ENCODE measurements at regions not wholly inside any gene's neighbourhood (a gene's known extent, or its start where the extent isn't known, plus 50 kb on each side); places are given as distances from the start of the nearest gene placed in this dataset.
"Not testable (repeated sequence)": the region's sequence is repeated elsewhere in the genome, so short reads cannot be mapped to it uniquely, and the experiment has no call there.

GRCh38 chr5:18395126-18396110, 761.2 kb downstream of the TAF11L14 start:
- no peaks in the 10 kb centered on the region for H3K36me3 Mint-ChIP-seq (ENCODE audit: low read depth)
- H3K27me3 Mint-ChIP-seq, result no peaks in the 10 kb centered on the region
- no peaks in the 10 kb centered on the region for H3K9me3 Mint-ChIP-seq

GRCh38 chr5:18397371-18397770, 763.1 kb downstream of the TAF11L14 start:
- Mint-ChIP-seq H3K9me3 (no peaks in the 10 kb centered on the region), H3K4me1 (ENCODE audit: low read depth) (no peaks in the 10 kb centered on the region), H3K36me3 (ENCODE audit: low read depth) (no peaks in the 10 kb centered on the region), H3K27me3 (no peaks in the 10 kb centered on the region), H3K27ac (no peak overlapping the region), H3K4me3 (no peak overlapping the region)
- DNase-seq, result no peak

More at GRCh38 chr5:18395126-18396110, 761.2 kb downstream of the TAF11L14 start:
- DNase-seq, result no peak
- Mint-ChIP-seq H3K4me3 (no peak overlapping the region), H3K4me1 (ENCODE audit: low read depth) (no peaks in the 10 kb centered on the region), H3K27ac (no peak overlapping the region)

- Mint-ChIP-seq H3K4me3 (no peak overlapping the region), H3K9me3 (no peaks in the 10 kb centered on the region), H3K4me1 (ENCODE audit: low read depth) (no peaks in the 10 kb centered on the region), H3K27me3 (no peaks in the 10 kb centered on the region), H3K36me3 (ENCODE audit: low read depth) (no peaks in the 10 kb centered on the region), H3K27ac (no peak overlapping the region)
- no peak for DNase-seq
Measured at GRCh38 chr5:18397891-18398290, 763.6 kb downstream of the TAF11L14 start.

GRCh38 chr5:18399461-18400327, 765.4 kb downstream of the TAF11L14 start:
- H3K4me3 Mint-ChIP-seq; H3K9me3 Mint-ChIP-seq; H3K36me3 Mint-ChIP-seq (ENCODE audit: low read depth); H3K27me3 Mint-ChIP-seq; H3K4me1 Mint-ChIP-seq (ENCODE audit: low read depth); H3K27ac Mint-ChIP-seq; DNase-seq: not testable (repeated sequence)

GRCh38 chr5:18403141-18403540, 768.9 kb downstream of the TAF11L14 start:
- Mint-ChIP-seq H3K27me3 (no peaks in the 10 kb centered on the region), H3K4me1 (ENCODE audit: low read depth) (no peaks in the 10 kb centered on the region), H3K4me3 (no peak overlapping the region), H3K27ac (no peak overlapping the region), H3K9me3 (peaks cover 2% of the 10 kb centered on the region), H3K36me3 (ENCODE audit: low read depth) (no peaks in the 10 kb centered on the region)
- DNase-seq, result no peak

- no peaks in the 10 kb centered on the region for H3K36me3 Mint-ChIP-seq (ENCODE audit: low read depth)
- no peak overlapping the region for H3K27ac Mint-ChIP-seq
- H3K4me3 Mint-ChIP-seq, result no peak overlapping the region
- H3K9me3 Mint-ChIP-seq, result peaks cover 2% of the 10 kb centered on the region
- DNase-seq, result no peak
- H3K27me3 Mint-ChIP-seq, result no peaks in the 10 kb centered on the region
- no peaks in the 10 kb centered on the region for H3K4me1 Mint-ChIP-seq (ENCODE audit: low read depth)
Measured at GRCh38 chr5:18403941-18404438, 769.7 kb downstream of the TAF11L14 start.

GRCh38 chr5:18420711-18421110, 786.5 kb downstream of the TAF11L14 start:
- Mint-ChIP-seq H3K27me3 (no peaks in the 10 kb centered on the region), H3K4me1 (ENCODE audit: low read depth) (no peaks in the 10 kb centered on the region), H3K36me3 (ENCODE audit: low read depth) (no peaks in the 10 kb centered on the region), H3K27ac (no peak overlapping the region), H3K4me3 (no peak overlapping the region), H3K9me3 (peaks cover 7% of the 10 kb centered on the region)
- DNase-seq, result no peak

- Mint-ChIP-seq H3K9me3 (no peaks in the 10 kb centered on the region), H3K4me1 (ENCODE audit: low read depth) (no peaks in the 10 kb centered on the region), H3K27me3 (no peaks in the 10 kb centered on the region), H3K27ac (no peak overlapping the region), H3K4me3 (no peak overlapping the region), H3K36me3 (ENCODE audit: low read depth) (no peaks in the 10 kb centered on the region)
- no peak for DNase-seq
Measured at GRCh38 chr5:18433336-18433735, 799.1 kb downstream of the TAF11L14 start.

- H3K4me3 Mint-ChIP-seq, result no peak overlapping the region
- H3K27ac Mint-ChIP-seq, result no peak overlapping the region
- H3K27me3 Mint-ChIP-seq, result no peaks in the 10 kb centered on the region
- H3K4me1 Mint-ChIP-seq (ENCODE audit: low read depth), result no peaks in the 10 kb centered on the region
- H3K9me3 Mint-ChIP-seq, result no peaks in the 10 kb centered on the region
- no peaks in the 10 kb centered on the region for H3K36me3 Mint-ChIP-seq (ENCODE audit: low read depth)
- DNase-seq, result no peak
Measured at GRCh38 chr5:18438126-18438525, 803.9 kb downstream of the TAF11L14 start.

GRCh38 chr5:18455521-18455920, 821.3 kb downstream of the TAF11L14 start:
- DNase-seq, result no peak
- H3K36me3 Mint-ChIP-seq (ENCODE audit: low read depth), result no peaks in the 10 kb centered on the region
- H3K27me3 Mint-ChIP-seq, result no peaks in the 10 kb centered on the region
- H3K27ac Mint-ChIP-seq, result no peak overlapping the region
- H3K4me3 Mint-ChIP-seq, result no peak overlapping the region
- H3K4me1 Mint-ChIP-seq (ENCODE audit: low read depth), result no peaks in the 10 kb centered on the region
- H3K9me3 Mint-ChIP-seq, result peaks cover 3% of the 10 kb centered on the region

GRCh38 chr5:18457255-18457654, 823.0 kb downstream of the TAF11L14 start:
- Mint-ChIP-seq H3K27ac (no peak overlapping the region), H3K36me3 (ENCODE audit: low read depth) (no peaks in the 10 kb centered on the region), H3K4me1 (ENCODE audit: low read depth) (no peaks in the 10 kb centered on the region), H3K27me3 (no peaks in the 10 kb centered on the region), H3K9me3 (peaks cover 3% of the 10 kb centered on the region), H3K4me3 (no peak overlapping the region)
- DNase-seq, result no peak

- Mint-ChIP-seq H3K4me3 (no peak overlapping the region), H3K4me1 (ENCODE audit: low read depth) (no peaks in the 10 kb centered on the region), H3K27me3 (no peaks in the 10 kb centered on the region), H3K27ac (no peak overlapping the region), H3K36me3 (ENCODE audit: low read depth) (no peaks in the 10 kb centered on the region), H3K9me3 (peaks cover 5% of the 10 kb centered on the region)
- no peak for DNase-seq
Measured at GRCh38 chr5:18461766-18462165, 827.5 kb downstream of the TAF11L14 start.

- no peaks in the 10 kb centered on the region for H3K4me1 Mint-ChIP-seq (ENCODE audit: low read depth)
- H3K4me3 Mint-ChIP-seq, result no peak overlapping the region
- no peaks in the 10 kb centered on the region for H3K27me3 Mint-ChIP-seq
- no peak overlapping the region for H3K27ac Mint-ChIP-seq
- H3K36me3 Mint-ChIP-seq (ENCODE audit: low read depth), result no peaks in the 10 kb centered on the region
- no peak for DNase-seq
- H3K9me3 Mint-ChIP-seq, result peaks cover 2% of the 10 kb centered on the region
Measured at GRCh38 chr5:18465833-18466681, 831.8 kb downstream of the TAF11L14 start.

- Mint-ChIP-seq H3K4me3 (no peak overlapping the region), H3K27ac (no peak overlapping the region), H3K27me3 (no peaks in the 10 kb centered on the region), H3K9me3 (peaks cover 2% of the 10 kb centered on the region), H3K4me1 (ENCODE audit: low read depth) (no peaks in the 10 kb centered on the region), H3K36me3 (ENCODE audit: low read depth) (no peaks in the 10 kb centered on the region)
- no peak for DNase-seq
Measured at GRCh38 chr5:18466731-18467130, 832.5 kb downstream of the TAF11L14 start.

All from activated T-cell treated with anti-CD3 and anti-CD28 coated beads, Interleukin-2, amount 50 U/mL, for 24 hours (primary cell).